ENCODE measurements at regions not wholly inside any gene's neighbourhood (a gene's known extent, or its start where the extent isn't known, plus 50 kb on each side); places are given as distances from the start of the nearest gene placed in this dataset.

- TF ChIP-seq CTCF (IDR thresholded peaks at IDR 0.05; ENCODE audit: low read depth, low read length, missing control alignments) = no peak
- DNase-seq (ENCODE audit: low read depth) = no peak
Measured at GRCh38 chr5:175032013-175032412, 307.6 kb downstream of the MSX2 start.

DNA sequence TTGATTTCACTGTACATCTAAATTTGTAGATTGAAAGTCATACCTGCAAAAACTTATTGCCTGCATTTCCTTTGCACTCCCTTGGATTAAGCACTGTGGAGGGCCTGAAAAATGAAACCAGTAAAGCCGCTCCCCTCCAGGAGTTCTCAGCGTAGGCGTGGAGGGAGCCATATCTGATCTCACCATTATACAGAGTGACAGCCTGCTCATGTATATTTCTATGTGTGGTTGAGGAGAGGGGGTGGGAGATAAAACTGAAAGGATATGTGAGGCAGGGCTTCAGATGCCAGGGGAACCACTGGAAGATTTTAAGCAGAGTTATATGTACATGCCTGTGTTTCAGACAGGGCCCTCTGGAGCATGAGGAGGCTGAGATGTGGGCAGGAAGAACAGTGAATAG, 303.0 kb downstream of the MSX2 start:
- TF ChIP-seq CTCF (IDR thresholded peaks at IDR 0.05; ENCODE audit: low read depth, low read length, missing control alignments) = no peak
- no peak overlapping the region for H3K4me3 ChIP-seq (ENCODE audit: low read depth, low read length)
- DNase-seq (ENCODE audit: low read depth) = no peak

More at GRCh38 chr5:175032013-175032412, 307.6 kb downstream of the MSX2 start:
- H3K4me3 ChIP-seq (ENCODE audit: low read depth, low read length) = no peak overlapping the region

DNA sequence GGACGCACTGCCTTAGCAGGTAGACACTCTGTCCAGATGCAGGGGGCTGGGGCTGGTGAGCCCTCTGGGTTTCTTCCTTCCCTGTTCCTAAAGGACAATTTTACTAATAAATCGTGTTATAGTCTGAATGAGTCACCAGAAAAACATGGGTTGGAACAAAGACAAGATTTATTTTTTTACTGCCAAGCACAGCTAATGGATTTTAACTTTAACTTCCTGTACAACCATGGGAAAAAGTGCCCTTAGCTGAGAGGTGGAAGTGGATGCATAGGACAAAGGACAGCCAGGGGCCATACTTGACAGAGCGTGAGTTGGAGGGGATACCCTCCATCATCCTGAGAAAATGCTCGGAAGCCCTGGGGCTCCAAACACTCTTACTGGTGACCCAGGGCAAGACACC, 300.7 kb downstream of the MSX2 start:
- no peak for TF ChIP-seq CTCF (IDR thresholded peaks at IDR 0.05; ENCODE audit: low read depth, low read length, missing control alignments)
- H3K4me3 ChIP-seq (ENCODE audit: low read depth, low read length) = no peak overlapping the region
- DNase-seq (ENCODE audit: low read depth) = no peak

DNA sequence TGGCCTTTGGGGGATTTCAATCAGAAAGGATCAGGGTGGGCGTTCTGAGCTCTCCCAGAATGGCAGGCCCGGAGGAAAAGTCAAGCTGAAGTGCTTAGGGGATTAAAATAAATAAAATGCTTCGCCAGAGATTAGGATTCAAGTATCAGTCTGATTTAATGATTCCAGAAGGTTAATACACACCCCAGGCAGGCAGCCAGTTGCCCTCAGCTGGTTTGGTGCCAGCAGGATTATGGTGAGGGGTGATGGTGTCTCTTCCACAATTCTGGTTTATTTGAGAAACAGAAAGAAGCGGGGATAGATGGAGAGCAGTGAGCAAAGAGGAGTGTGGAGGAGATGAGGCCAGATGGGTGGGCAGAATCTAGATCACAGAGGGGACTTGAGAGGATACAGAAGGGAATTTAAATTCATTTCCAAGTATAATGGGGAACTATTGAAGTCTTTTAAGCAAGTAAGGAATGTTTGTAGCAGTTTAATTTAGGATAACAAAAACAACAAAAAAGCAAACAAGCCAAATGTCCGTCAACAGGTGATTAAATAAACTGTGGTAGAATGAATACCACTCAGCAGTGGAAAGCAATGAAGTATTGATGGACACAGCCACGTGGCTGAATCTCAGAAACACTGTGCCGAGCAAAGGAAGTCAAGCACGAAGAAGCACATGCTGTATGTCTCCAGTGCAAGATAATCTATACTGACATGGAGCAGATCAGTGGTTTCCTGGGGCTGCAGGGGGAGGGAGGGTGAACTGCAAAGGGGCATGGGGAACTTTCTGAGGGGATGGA, 297.7 kb downstream of the MSX2 start:
- no peak for DNase-seq (ENCODE audit: low read depth)
- H3K4me3 ChIP-seq (ENCODE audit: low read depth, low read length) = no peak overlapping the region
- no peak for TF ChIP-seq CTCF (IDR thresholded peaks at IDR 0.05; ENCODE audit: low read depth, low read length, missing control alignments)

DNA sequence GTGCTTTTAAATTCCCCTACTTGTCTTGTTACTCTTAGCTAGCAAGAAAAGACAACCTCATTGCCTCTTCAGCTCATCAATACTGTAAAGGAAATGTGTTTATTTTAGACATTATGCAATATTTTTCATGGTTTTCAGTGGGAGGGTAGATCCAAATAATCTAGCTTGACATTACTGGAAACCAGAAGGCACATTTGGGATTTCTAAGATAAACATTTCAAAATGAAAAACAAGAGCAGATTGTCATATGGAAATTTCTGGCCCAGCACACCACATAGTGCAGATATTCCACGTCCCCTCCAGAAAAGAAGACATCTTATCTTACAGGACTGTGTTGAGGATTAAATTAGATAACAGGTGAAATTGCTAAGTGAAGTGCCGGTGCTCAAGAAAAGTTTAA, 296.9 kb downstream of the MSX2 start:
- DNase-seq (ENCODE audit: low read depth) = no peak
- no peak overlapping the region for H3K4me3 ChIP-seq (ENCODE audit: low read depth, low read length)
- TF ChIP-seq CTCF (IDR thresholded peaks at IDR 0.05; ENCODE audit: low read depth, low read length, missing control alignments) = no peak

DNA sequence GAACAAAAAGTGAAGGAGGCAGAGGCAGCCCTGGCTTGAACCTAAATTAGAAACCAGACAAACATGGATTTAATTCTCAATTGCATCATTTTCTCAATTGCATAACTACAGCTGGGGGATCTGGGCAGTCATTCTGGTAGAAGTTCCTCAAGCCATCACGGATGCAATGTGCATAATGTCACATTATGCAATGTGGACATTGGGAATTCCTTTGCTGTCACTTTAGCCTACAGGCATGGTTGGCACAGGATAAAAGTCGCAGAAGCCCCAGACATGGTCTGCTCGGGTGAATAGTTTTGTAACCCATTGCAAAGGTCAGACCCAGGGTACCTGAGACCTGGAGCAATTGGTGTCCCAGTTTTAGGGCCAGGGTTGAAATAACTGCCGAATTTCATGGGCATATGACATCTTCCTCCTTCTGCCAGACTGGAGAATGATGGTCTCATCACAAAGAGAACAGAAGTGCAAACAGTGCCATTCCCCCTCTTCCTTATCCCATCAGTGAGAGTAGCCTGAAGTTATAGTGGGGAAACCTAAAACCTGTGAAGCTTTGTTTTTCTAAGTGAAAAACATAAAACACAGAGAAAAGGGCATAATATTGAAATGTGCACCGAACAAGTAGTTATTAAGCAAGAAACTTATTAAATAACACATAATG, 290.8 kb downstream of the MSX2 start:
- H3K4me3 ChIP-seq (ENCODE audit: low read depth, low read length) = no peak overlapping the region
- no peak for TF ChIP-seq CTCF (IDR thresholded peaks at IDR 0.05; ENCODE audit: low read depth, low read length, missing control alignments)
- DNase-seq (ENCODE audit: low read depth) = no peak

Measured in GM12864 (cell line).